ENCODE measurements at regions not wholly inside any gene's neighbourhood (a gene's known extent, or its start where the extent isn't known, plus 50 kb on each side); places are given as distances from the start of the nearest gene placed in this dataset.
A peak's percentile ranks its signal among the peaks of the same experiment; 100 is the strongest.

DNA sequence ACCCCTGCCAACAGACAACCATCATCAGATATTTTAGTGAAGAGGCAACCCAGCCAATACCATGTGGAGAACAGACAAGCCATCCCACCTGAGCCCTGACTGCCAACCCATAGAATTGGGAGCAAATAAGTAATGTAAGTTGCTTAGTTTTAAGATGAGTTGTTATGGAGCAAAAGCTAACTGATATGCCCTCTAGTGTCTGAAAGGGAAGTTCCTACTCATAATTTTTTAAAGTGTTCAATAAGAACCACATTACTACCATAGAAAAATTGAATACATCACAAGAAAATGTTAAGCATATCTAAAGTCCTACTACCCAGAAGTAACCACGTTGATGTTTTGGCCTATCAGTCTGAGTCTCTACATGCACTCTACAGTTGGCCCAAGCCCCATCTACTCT is 50.8 kb upstream of the SLC36A4 start:
- TF ChIP-seq CTCF (IDR thresholded peaks at IDR 0.05; ENCODE audit: low read depth, low read length, missing control alignments): peak; percentile 25
- H3K4me3 ChIP-seq (ENCODE audit: low read depth, low read length): no peak overlapping the region
- DNase-seq (ENCODE audit: low read depth): no peak

DNA sequence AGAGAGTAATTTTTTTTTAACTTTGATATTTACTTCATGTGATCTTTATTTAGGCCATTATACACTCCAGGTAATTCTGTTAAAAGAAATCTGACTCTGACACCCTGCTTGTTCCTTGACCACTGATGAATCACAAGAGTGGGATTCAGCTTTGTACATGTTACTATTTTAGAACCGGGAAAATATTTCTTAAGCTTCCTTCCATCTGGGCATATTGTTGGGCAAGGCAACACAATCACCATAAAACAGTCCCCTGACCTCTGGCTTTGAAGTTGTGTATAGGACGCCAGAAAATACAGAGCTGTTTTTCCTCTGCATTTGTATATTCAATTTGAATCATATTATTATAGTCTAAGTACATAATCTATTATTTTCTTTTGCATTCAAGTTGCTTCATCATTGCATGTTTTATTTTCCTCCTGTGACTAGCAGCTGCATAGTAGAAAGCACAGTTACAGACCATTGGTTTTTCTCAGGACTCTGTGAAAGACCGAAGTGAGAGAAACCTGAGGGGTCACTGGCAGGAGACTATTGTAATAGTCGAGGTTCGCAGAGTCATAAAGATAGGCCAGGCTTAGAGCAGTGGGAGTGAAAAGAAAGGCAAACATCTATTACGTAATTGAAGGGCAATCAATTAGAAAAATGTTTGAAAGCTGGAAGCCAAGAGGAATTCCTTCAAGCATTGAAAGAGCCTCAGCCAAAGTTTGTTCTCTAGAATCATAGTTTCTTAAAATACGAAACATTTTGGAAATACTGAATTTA is 51.8 kb upstream of the SLC36A4 start:
- TF ChIP-seq CTCF (IDR thresholded peaks at IDR 0.05; ENCODE audit: low read depth, low read length, missing control alignments): no peak
- H3K4me3 ChIP-seq (ENCODE audit: low read depth, low read length): no peak overlapping the region
- no peak for DNase-seq (ENCODE audit: low read depth)

DNA sequence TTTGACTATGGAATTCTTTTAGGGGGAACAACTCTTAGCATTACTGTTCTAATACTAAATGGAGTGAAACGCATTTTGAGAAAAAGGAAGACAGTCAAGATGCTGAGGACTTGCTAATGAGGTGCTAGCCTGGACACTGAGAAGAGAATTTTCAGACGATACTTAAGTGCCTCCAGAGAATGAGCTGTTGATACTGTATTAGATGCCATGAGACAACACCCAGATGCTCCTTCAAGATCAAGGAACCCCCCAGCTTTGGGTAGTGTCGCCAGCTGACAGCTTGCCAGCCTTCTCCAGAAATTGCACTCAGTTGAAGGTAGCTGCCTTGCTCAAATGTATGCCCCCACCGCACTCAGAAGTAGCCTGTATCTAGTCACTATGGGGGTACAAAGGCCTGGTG is 52.5 kb upstream of the SLC36A4 start:
- TF ChIP-seq CTCF (IDR thresholded peaks at IDR 0.05; ENCODE audit: low read depth, low read length, missing control alignments): no peak
- DNase-seq (ENCODE audit: low read depth): no peak
- H3K4me3 ChIP-seq (ENCODE audit: low read depth, low read length): no peak overlapping the region

- H3K4me3 ChIP-seq (ENCODE audit: low read depth, low read length): no peak overlapping the region
- no peak for TF ChIP-seq CTCF (IDR thresholded peaks at IDR 0.05; ENCODE audit: low read depth, low read length, missing control alignments)
- DNase-seq (ENCODE audit: low read depth): no peak
These were observed 54.1 kb upstream of the SLC36A4 start for GRCh38 chr11:93251922-93252321.

GRCh38 chr11:93253111-93253510 is 55.3 kb upstream of the SLC36A4 start:
- no peak for DNase-seq (ENCODE audit: low read depth)
- TF ChIP-seq CTCF (IDR thresholded peaks at IDR 0.05; ENCODE audit: low read depth, low read length, missing control alignments): no peak
- no peak overlapping the region for H3K4me3 ChIP-seq (ENCODE audit: low read depth, low read length)

GRCh38 chr11:93256623-93257022 is 58.8 kb upstream of the SLC36A4 start:
- no peak overlapping the region for H3K4me3 ChIP-seq (ENCODE audit: low read depth, low read length)
- no peak for DNase-seq (ENCODE audit: low read depth)
- TF ChIP-seq CTCF (IDR thresholded peaks at IDR 0.05; ENCODE audit: low read depth, low read length, missing control alignments): no peak

- DNase-seq (ENCODE audit: low read depth): no peak
- no peak for TF ChIP-seq CTCF (IDR thresholded peaks at IDR 0.05; ENCODE audit: low read depth, low read length, missing control alignments)
- no peak overlapping the region for H3K4me3 ChIP-seq (ENCODE audit: low read depth, low read length)
These were observed 63.2 kb upstream of the DEUP1 start for GRCh38 chr11:93267383-93267782.

Measured in GM12864 (cell line).